Nephron progenitor cell (in vitro differentiated cells): ENCODE measurements at regions not wholly inside any gene's neighbourhood (a gene's known extent, or its start where the extent isn't known, plus 50 kb on each side); places are given as distances from the start of the nearest gene placed in this dataset.

Experiments used
- DNase-seq: peaks from one replicate; pipeline ENCODE4 v3.0.0; 2021
- H3K27ac Mint-ChIP-seq: 2 replicates; pipeline ENCODE4 v1.8.0; 2021; ENCODE audit warnings: mild to moderate bottlenecking, moderate library complexity, mixed read lengths
- H3K27me3 Mint-ChIP-seq: 2 replicates; pipeline ENCODE4 v1.8.0; 2021; ENCODE audit warnings: mild to moderate bottlenecking, low read depth, mixed read lengths; ENCODE audit not compliant: poor library complexity
- H3K36me3 Mint-ChIP-seq: 2 replicates; pipeline ENCODE4 v1.8.0; 2021; ENCODE audit warnings: low read depth, mixed read lengths
- H3K4me1 Mint-ChIP-seq: 2 replicates; pipeline ENCODE4 v1.8.0; 2021; ENCODE audit warnings: mixed read lengths
- H3K4me3 Mint-ChIP-seq: 2 replicates; pipeline ENCODE4 v1.8.0; 2021; ENCODE audit warnings: mild to moderate bottlenecking, moderate library complexity, mixed read lengths
- H3K9me3 Mint-ChIP-seq: 2 replicates; pipeline ENCODE4 v1.8.0; 2021; ENCODE audit warnings: mild to moderate bottlenecking, moderate library complexity, mixed read lengths
- TF ChIP-seq, protein P1 (sequence below): fragments of 200-600 bp; sonication (generic); IDR thresholded peaks from 2 replicates; pipeline ENCODE4 v1.5.0; 2021; ENCODE audit warnings: antibody characterized with exemption

DNA sequence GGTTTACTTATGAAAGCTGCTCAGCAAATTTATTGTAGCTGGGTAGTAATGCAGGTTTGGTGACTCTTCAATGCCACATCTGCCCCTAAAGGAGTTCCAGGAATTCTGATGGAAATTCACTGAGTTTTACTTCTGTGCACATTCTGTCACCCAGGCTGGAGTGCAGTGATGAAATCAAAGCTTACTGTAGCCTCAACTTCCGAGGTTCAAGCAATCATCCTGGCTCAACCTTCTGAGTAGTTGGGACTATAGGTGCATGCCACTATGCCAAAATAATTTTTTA lies 150.6 kb upstream of the RUNX1 start:
- Mint-ChIP-seq H3K27ac (no peak overlapping the region), H3K4me1 (peaks cover 3% of the 10 kb centered on the region), H3K9me3 (peaks cover 5% of the 10 kb centered on the region), H3K4me3 (no peak overlapping the region), H3K27me3 (peaks cover 5% of the 10 kb centered on the region), H3K36me3 (no peaks in the 10 kb centered on the region)
- TF ChIP-seq, protein P1, sequence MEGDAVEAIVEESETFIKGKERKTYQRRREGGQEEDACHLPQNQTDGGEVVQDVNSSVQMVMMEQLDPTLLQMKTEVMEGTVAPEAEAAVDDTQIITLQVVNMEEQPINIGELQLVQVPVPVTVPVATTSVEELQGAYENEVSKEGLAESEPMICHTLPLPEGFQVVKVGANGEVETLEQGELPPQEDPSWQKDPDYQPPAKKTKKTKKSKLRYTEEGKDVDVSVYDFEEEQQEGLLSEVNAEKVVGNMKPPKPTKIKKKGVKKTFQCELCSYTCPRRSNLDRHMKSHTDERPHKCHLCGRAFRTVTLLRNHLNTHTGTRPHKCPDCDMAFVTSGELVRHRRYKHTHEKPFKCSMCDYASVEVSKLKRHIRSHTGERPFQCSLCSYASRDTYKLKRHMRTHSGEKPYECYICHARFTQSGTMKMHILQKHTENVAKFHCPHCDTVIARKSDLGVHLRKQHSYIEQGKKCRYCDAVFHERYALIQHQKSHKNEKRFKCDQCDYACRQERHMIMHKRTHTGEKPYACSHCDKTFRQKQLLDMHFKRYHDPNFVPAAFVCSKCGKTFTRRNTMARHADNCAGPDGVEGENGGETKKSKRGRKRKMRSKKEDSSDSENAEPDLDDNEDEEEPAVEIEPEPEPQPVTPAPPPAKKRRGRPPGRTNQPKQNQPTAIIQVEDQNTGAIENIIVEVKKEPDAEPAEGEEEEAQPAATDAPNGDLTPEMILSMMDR, result no peak
- no peak for DNase-seq

DNA sequence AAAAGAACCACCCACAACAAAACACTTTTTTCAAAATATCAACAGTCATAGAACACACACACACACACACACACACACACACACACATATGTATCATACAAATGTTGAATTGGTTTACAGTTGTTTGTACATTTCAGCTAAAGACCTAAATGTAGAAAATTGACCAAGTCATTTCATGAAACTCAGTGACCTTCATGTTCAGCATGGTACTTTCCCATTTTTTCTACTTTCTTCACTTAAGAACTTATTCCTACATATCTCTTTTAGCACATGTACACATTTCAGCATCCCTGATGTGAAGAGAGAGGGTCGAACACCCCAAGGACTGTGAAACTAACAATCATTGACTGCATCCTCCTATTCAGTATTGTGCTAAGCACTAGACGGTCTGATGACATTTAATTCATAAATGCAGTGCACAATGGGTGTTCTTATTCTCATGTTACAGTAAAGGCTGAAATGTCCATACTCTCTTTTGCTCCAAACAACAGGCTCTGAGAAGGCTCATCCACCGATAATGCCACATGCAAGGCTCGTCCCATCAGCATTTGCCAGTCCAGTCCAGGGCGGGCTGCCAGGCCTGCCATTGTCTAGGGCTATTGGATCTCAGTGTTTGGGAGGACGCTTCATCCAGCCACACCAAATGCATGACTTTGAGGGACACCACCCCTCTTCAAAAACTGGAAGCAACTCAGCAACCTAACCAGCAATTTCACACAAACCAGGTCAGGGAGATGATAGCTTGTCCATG lies 150.1 kb upstream of the RUNX1 start:
- no peaks in the 10 kb centered on the region for H3K36me3 Mint-ChIP-seq
- peaks cover 6% of the 10 kb centered on the region for H3K9me3 Mint-ChIP-seq
- H3K27ac Mint-ChIP-seq, result no peak overlapping the region
- no peak for DNase-seq
- no peak overlapping the region for H3K4me3 Mint-ChIP-seq
- TF ChIP-seq, protein P1, result no peak
- H3K4me1 Mint-ChIP-seq, result no peaks in the 10 kb centered on the region
- H3K27me3 Mint-ChIP-seq, result peaks cover 10% of the 10 kb centered on the region

GRCh38 chr21:35198565-35198964 lies 149.5 kb upstream of the RUNX1 start:
- no peak overlapping the region for H3K27ac Mint-ChIP-seq
- H3K36me3 Mint-ChIP-seq, result no peaks in the 10 kb centered on the region
- DNase-seq, result no peak
- peaks cover 10% of the 10 kb centered on the region for H3K27me3 Mint-ChIP-seq
- no peaks in the 10 kb centered on the region for H3K4me1 Mint-ChIP-seq
- H3K4me3 Mint-ChIP-seq, result no peak overlapping the region
- TF ChIP-seq, protein P1, result no peak
- H3K9me3 Mint-ChIP-seq, result peaks cover 6% of the 10 kb centered on the region

DNA sequence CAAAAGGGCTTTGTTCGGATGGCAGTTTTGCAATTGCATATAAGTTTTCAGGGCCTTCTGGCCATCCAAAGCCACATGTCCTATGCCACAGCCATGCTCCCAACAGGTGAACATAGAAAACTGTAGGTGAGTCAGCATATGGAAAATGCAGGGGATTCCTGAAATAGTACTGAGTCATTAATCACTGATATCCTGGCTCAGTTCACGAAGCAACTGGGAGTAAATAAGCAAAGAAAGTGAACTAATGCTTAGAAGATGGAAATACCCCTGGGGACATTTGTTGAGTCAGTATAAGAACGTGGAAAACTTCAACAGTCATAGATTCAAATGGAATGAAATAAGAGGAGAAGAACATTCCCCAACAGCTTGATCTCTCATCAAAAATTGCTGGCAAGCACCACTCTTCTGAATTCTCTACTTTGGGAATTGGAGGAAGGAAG lies 148.9 kb upstream of the RUNX1 start:
- TF ChIP-seq, protein P1, result no peak
- no peaks in the 10 kb centered on the region for H3K36me3 Mint-ChIP-seq
- peaks cover 10% of the 10 kb centered on the region for H3K27me3 Mint-ChIP-seq
- H3K27ac Mint-ChIP-seq, result no peak overlapping the region
- no peak overlapping the region for H3K4me3 Mint-ChIP-seq
- DNase-seq, result no peak
- H3K9me3 Mint-ChIP-seq, result peaks cover 6% of the 10 kb centered on the region
- no peaks in the 10 kb centered on the region for H3K4me1 Mint-ChIP-seq

DNA sequence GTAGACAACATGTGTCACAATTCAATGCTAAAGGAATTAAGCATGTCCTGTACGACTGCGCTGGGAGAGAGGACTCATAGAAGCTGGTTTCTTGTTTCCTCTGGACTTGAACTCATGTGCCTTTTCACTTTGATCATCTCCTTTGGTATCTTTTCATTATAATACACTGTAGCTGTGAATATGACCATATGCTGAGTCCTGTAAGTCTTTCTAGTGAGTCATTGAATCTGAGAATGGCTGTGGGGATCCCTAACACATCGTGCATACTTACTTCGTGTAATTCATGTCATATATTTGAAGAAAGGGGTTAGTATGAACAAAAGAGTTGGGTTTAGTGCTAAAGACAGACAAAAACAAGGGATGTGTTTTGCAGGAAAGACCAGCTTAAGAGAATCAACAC lies 148.1 kb upstream of the RUNX1 start:
- Mint-ChIP-seq H3K4me3 (no peak overlapping the region), H3K4me1 (no peaks in the 10 kb centered on the region)

More for the DNA sequence above, 148.1 kb upstream of the RUNX1 start:
- Mint-ChIP-seq H3K27ac (no peak overlapping the region), H3K36me3 (no peaks in the 10 kb centered on the region), H3K9me3 (peaks cover 6% of the 10 kb centered on the region), H3K27me3 (peaks cover 10% of the 10 kb centered on the region)
- TF ChIP-seq, protein P1, result no peak
- no peak for DNase-seq
